CD14-positive monocyte (primary cell): ENCODE measurements at regions not wholly inside any gene's neighbourhood (a gene's known extent, or its start where the extent isn't known, plus 50 kb on each side); places are given as distances from the start of the nearest gene placed in this dataset.

ENCODE experiments used
- DNase-seq, 3 donors: peaks; one replicate each; pipeline ENCODE4 v3.0.0-alpha.2; 2011 to 2022
- H2AFZ ChIP-seq: 2 replicates; pipeline ENCODE4 v1.6.0; 2012; ENCODE audit warnings: mild to moderate bottlenecking, low read depth, low read length, inconsistent platforms; ENCODE audit not compliant: insufficient read depth, poor library complexity, severe bottlenecking
- H3K27ac ChIP-seq, 2 donors: 1 replicate in 1 of 2; 2 replicates in 1 of 2; pipeline ENCODE4 v1.5.1; 2012 to 2013; ENCODE audit warnings: low read length in 2 of 2, control low read depth in 1 of 2, inconsistent platforms in 1 of 2, low read depth in 1 of 2, mild to moderate bottlenecking in 1 of 2
- H3K27me3 ChIP-seq, 2 donors: one replicate each; pipeline versions ENCODE4 v1.6.0 to v1.6.1; 2011 to 2013; ENCODE audit warnings: low read length in 2 of 2; ENCODE audit not compliant: control insufficient read depth in 2 of 2, insufficient read depth in 2 of 2
- H3K36me3 ChIP-seq, 2 donors: replicated peaks in 1 of 2; 1 replicate in 1 of 2; 2 replicates in 1 of 2; pipeline versions ENCODE4 v1.5.1 to v1.6.1; 2012 to 2013; ENCODE audit warnings: low read length in 2 of 2, control low read depth in 1 of 2, inconsistent platforms in 1 of 2, mild to moderate bottlenecking in 1 of 2; ENCODE audit not compliant: insufficient read depth in 2 of 2, control insufficient read depth in 1 of 2
- H3K4me1 ChIP-seq, 2 donors: 1 replicate in 1 of 2; 2 replicates in 1 of 2; pipeline versions ENCODE4 v1.5.1 to v1.6.1; 2012 to 2013; ENCODE audit warnings: low read length in 2 of 2, control low read depth in 1 of 2, inconsistent platforms in 1 of 2, mild to moderate bottlenecking in 1 of 2, moderate library complexity in 1 of 2; ENCODE audit not compliant: insufficient read depth in 2 of 2, control insufficient read depth in 1 of 2
- H3K4me2 ChIP-seq: replicated peaks from 2 replicates; pipeline ENCODE3; 2012; ENCODE audit warnings: low read length, moderate library complexity, mild to moderate bottlenecking; ENCODE audit not compliant: poor library complexity, severe bottlenecking; ENCODE audit errors: extremely low read depth
- H3K4me3 ChIP-seq, 3 experiments: fragments of 200-600 bp in 1 of 3; sonication (generic) in 1 of 3; replicated peaks in 1 of 3; 1 replicate in 2 of 3; 2 replicates in 1 of 3; pipeline ENCODE4 v1.5.1; 2011 to 2013; ENCODE audit warnings: low read length in 3 of 3, mild to moderate bottlenecking in 3 of 3, control low read depth in 2 of 3, low read depth in 2 of 3, inconsistent platforms in 1 of 3, moderate library complexity in 1 of 3
- H3K79me2 ChIP-seq: 2 replicates; pipeline ENCODE4 v1.6.0; 2012; ENCODE audit warnings: mild to moderate bottlenecking, control low read depth, inconsistent platforms, low read length, moderate library complexity; ENCODE audit not compliant: insufficient read depth
- H3K9ac ChIP-seq: 2 replicates; pipeline ENCODE4 v1.6.0; 2017; ENCODE audit warnings: low read length, mild to moderate bottlenecking; ENCODE audit not compliant: insufficient read depth, poor library complexity, severe bottlenecking
- H3K9me3 ChIP-seq, 2 donors: replicated peaks in 1 of 2; 1 replicate in 1 of 2; 2 replicates in 1 of 2; pipeline versions ENCODE4 v1.5.1 to v1.6.1; 2012 to 2013; ENCODE audit warnings: low read length in 2 of 2, control low read depth in 1 of 2; ENCODE audit not compliant: control insufficient read depth in 1 of 2, insufficient read depth in 1 of 2
- H4K20me1 ChIP-seq: 2 replicates; pipeline ENCODE4 v1.6.0; 2012; ENCODE audit warnings: mild to moderate bottlenecking, low read length, control low read depth, moderate library complexity; ENCODE audit not compliant: insufficient read depth
- H3K27ac Mint-ChIP-seq, 7 donors: one replicate each; pipeline ENCODE4 v1.8.0; 2020; ENCODE audit warnings: mild to moderate bottlenecking in 7 of 7, mixed read lengths in 7 of 7, moderate library complexity in 6 of 7, inconsistent platforms in 2 of 7
- H3K27me3 Mint-ChIP-seq, 3 donors: one replicate each; pipeline ENCODE4 v1.8.0; 2021 to 2022; ENCODE audit warnings: low read depth in 3 of 3, mild to moderate bottlenecking in 3 of 3, mixed read lengths in 3 of 3, moderate library complexity in 3 of 3, inconsistent platforms in 1 of 3
- H3K36me3 Mint-ChIP-seq, 2 donors: one replicate each; pipeline ENCODE4 v1.8.0; 2020; ENCODE audit warnings: mixed read lengths in 2 of 2, inconsistent platforms in 1 of 2, mild to moderate bottlenecking in 1 of 2
- H3K4me1 Mint-ChIP-seq: one replicate; pipeline ENCODE4 v1.8.0; 2020; ENCODE audit warnings: mild to moderate bottlenecking, mixed read lengths
- H3K4me3 Mint-ChIP-seq, 2 donors: one replicate each; pipeline ENCODE4 v1.8.0; 2020; ENCODE audit warnings: mild to moderate bottlenecking in 2 of 2, mixed read lengths in 2 of 2, moderate library complexity in 1 of 2
- H3K9me3 Mint-ChIP-seq, 7 donors: one replicate each; pipeline ENCODE4 v1.8.0; 2020 to 2022; ENCODE audit warnings: mixed read lengths in 7 of 7, mild to moderate bottlenecking in 6 of 7, moderate library complexity in 6 of 7, inconsistent platforms in 2 of 7
- WGBS: methylation state at CpG from one replicate; pipeline ENCODE4 v1.1.5; 2013; ENCODE audit warnings: missing lambda C conversion rate; ENCODE audit not compliant: insufficient coverage; 5-methylcytosine and 5-hydroxymethylcytosine counted together
- intact Hi-C, 2 donors: fragments of 100-400 bp; cut with micrococcal nuclease; formaldehyde crosslinking; loops; one replicate each; pipeline versions ENCODE4 v1.15.0 to v1.15.1; 2023
- TF ChIP-seq, protein P1 (sequence below): fragments of 200-600 bp; IDR thresholded peaks from one replicate; pipeline ENCODE4 v1.8.0; 2022; ENCODE audit warnings: antibody characterized with exemption, mild to moderate bottlenecking

DNA sequence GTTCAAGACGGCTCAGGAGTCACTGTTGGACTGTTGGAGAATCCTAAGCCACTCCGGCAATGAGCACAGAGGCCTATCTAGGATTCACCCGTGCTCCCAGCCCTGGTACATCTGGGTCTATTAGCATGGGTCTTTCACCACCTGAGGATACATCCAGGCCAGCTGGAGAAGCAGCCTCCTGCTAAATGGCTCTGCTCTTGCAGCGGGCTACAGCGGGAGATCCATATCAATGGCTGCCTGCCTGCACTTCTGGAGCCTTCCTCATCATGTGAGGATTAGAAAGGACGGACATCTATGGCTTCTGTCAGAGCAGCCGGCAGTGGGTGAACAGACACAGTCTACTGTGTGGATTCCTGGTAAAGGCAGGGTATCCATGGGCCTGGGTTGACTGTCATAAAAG, 357.4 kb downstream of the MLLT3 start:
- no peaks in the 10 kb centered on the region for H3K36me3 Mint-ChIP-seq
- peaks cover 0 to 9% of the 10 kb centered on the region in 2 donors for H3K9me3 ChIP-seq
- no peaks in the 10 kb centered on the region for H3K4me1 ChIP-seq
- H3K27ac ChIP-seq, result no peak overlapping the region
- H3K27me3 ChIP-seq, result no peaks in the 10 kb centered on the region
- intact Hi-C loops, result no loop called here
- 86% methylated on average over 7 of the region's 7 CpGs for WGBS
- H3K4me1 Mint-ChIP-seq, result no peaks in the 10 kb centered on the region
- peaks cover 6 to 13% (median 10%) of the 10 kb centered on the region in 7 donors for H3K9me3 Mint-ChIP-seq
- TF ChIP-seq, protein P1, sequence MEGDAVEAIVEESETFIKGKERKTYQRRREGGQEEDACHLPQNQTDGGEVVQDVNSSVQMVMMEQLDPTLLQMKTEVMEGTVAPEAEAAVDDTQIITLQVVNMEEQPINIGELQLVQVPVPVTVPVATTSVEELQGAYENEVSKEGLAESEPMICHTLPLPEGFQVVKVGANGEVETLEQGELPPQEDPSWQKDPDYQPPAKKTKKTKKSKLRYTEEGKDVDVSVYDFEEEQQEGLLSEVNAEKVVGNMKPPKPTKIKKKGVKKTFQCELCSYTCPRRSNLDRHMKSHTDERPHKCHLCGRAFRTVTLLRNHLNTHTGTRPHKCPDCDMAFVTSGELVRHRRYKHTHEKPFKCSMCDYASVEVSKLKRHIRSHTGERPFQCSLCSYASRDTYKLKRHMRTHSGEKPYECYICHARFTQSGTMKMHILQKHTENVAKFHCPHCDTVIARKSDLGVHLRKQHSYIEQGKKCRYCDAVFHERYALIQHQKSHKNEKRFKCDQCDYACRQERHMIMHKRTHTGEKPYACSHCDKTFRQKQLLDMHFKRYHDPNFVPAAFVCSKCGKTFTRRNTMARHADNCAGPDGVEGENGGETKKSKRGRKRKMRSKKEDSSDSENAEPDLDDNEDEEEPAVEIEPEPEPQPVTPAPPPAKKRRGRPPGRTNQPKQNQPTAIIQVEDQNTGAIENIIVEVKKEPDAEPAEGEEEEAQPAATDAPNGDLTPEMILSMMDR, result no peak
- H2AFZ ChIP-seq, result no peak overlapping the region
- no peak overlapping the region for H3K27ac Mint-ChIP-seq
- H3K36me3 ChIP-seq, result no peaks in the 10 kb centered on the region
- peaks cover under 1 to 2% (median 1%) of the 10 kb centered on the region in 3 donors for H3K27me3 Mint-ChIP-seq
- no peak overlapping the region for H3K4me3 Mint-ChIP-seq
- no peak overlapping the region for H3K4me2 ChIP-seq
- no peaks in the 10 kb centered on the region for H4K20me1 ChIP-seq
- H3K9ac ChIP-seq, result no peak overlapping the region
- DNase-seq, result no peak
- no peaks in the 10 kb centered on the region for H3K79me2 ChIP-seq
- H3K4me3 ChIP-seq, result no peak overlapping the region

- Histone ChIP-seq H3K36me3 (no peaks in the 10 kb centered on the region), H3K4me2 (no peak overlapping the region), H3K4me3 (no peak overlapping the region), H3K9me3 (peaks cover 0 to 9% of the 10 kb centered on the region in 2 donors), H3K27ac (no peak overlapping the region), H4K20me1 (no peaks in the 10 kb centered on the region), H3K9ac (no peak overlapping the region), H3K79me2 (no peaks in the 10 kb centered on the region), H3K4me1 (no peaks in the 10 kb centered on the region), H3K27me3 (no peaks in the 10 kb centered on the region), H2AFZ (no peak overlapping the region)
- Mint-ChIP-seq H3K27ac (no peak overlapping the region), H3K4me1 (no peaks in the 10 kb centered on the region), H3K27me3 (peaks cover 0 to 4% (median 1%) of the 10 kb centered on the region in 3 donors), H3K4me3 (no peak overlapping the region), H3K36me3 (no peaks in the 10 kb centered on the region), H3K9me3 (peaks cover 6 to 14% (median 10%) of the 10 kb centered on the region in 7 donors)
- TF ChIP-seq, protein P1, result no peak
- 93% methylated on average over 2 of the region's 4 CpGs for WGBS
- no peak for DNase-seq
- intact Hi-C loops, result no loop called here
Measured at GRCh38 chr9:20262611-20263010, 359.7 kb downstream of the MLLT3 start.
